ENCODE measurements at regions not wholly inside any gene's neighbourhood (a gene's known extent, or its start where the extent isn't known, plus 50 kb on each side); places are given as distances from the start of the nearest gene placed in this dataset.

GRCh38 chr2:158034198-158034866 lies 67.3 kb upstream of the UPP2 start:
- Histone ChIP-seq H3K4me2 (ENCODE audit: insufficient read depth, low read length) (no peak overlapping the region), H3K36me3 (ENCODE audit: insufficient read depth, low read length) (no peaks in the 10 kb centered on the region), H3K9me3 (ENCODE audit: insufficient read depth, low read length, severe bottlenecking) (no peaks in the 10 kb centered on the region), H3K9ac (ENCODE audit: low read depth, low read length) (no peak overlapping the region), H3K27me3 (ENCODE audit: insufficient read depth, low read length, poor library complexity) (peaks cover 3% of the 10 kb centered on the region), H4K20me1 (ENCODE audit: insufficient read depth, low read length) (no peaks in the 10 kb centered on the region), H3K79me2 (ENCODE audit: insufficient read depth, low read length) (no peaks in the 10 kb centered on the region), H3K4me3 (ENCODE audit: low read depth in 1 of 2, low read length in 2 of 2) (no peak overlapping the region), H2AFZ (ENCODE audit: low read depth, low read length) (no peak overlapping the region), H3K4me1 (ENCODE audit: insufficient read depth, low read length) (no peaks in the 10 kb centered on the region), H3K27ac (ENCODE audit: low read length) (no peak overlapping the region)
- DNase-seq (no peak), ATAC-seq (ENCODE audit: insufficient read depth, low read depth) (peak; percentile 71)
- TF ChIP-seq EZH2 (IDR thresholded peaks at IDR 0.05; ENCODE audit: borderline replicate concordance, low read depth, low read length, severe bottlenecking) (no peak), CTCF (IDR thresholded peaks at IDR 0.05; ENCODE audit: borderline replicate concordance, extremely low read depth, low read length, poor library complexity, severe bottlenecking) (peak; percentile 58)

GRCh38 chr2:158031371-158031770 lies 70.3 kb upstream of the UPP2 start:
- TF ChIP-seq CTCF (IDR thresholded peaks at IDR 0.05; ENCODE audit: borderline replicate concordance, extremely low read depth, low read length, poor library complexity, severe bottlenecking): no peak
- Histone ChIP-seq H3K4me1 (ENCODE audit: insufficient read depth, low read length) (no peaks in the 10 kb centered on the region), H3K79me2 (ENCODE audit: insufficient read depth, low read length) (no peaks in the 10 kb centered on the region), H3K27me3 (ENCODE audit: insufficient read depth, low read length, poor library complexity) (no peaks in the 10 kb centered on the region), H3K27ac (ENCODE audit: low read length) (no peak overlapping the region), H3K9ac (ENCODE audit: low read depth, low read length) (no peak overlapping the region), H3K4me2 (ENCODE audit: insufficient read depth, low read length) (no peak overlapping the region), H4K20me1 (ENCODE audit: insufficient read depth, low read length) (no peaks in the 10 kb centered on the region), H3K36me3 (ENCODE audit: insufficient read depth, low read length) (no peaks in the 10 kb centered on the region), H3K9me3 (ENCODE audit: insufficient read depth, low read length, severe bottlenecking) (no peaks in the 10 kb centered on the region), H2AFZ (ENCODE audit: low read depth, low read length) (no peak overlapping the region), H3K4me3 (ENCODE audit: low read depth in 1 of 2, low read length in 2 of 2) (no peak overlapping the region)
- ATAC-seq (ENCODE audit: insufficient read depth, low read depth) (no peak), DNase-seq (no peak)

GRCh38 chr2:158025255-158025996 lies 76.2 kb upstream of the UPP2 start:
- Histone ChIP-seq H3K27ac (ENCODE audit: low read length) (no peak overlapping the region), H3K36me3 (ENCODE audit: insufficient read depth, low read length) (no peaks in the 10 kb centered on the region), H4K20me1 (ENCODE audit: insufficient read depth, low read length) (no peaks in the 10 kb centered on the region), H2AFZ (ENCODE audit: low read depth, low read length) (no peak overlapping the region), H3K4me3 (ENCODE audit: low read depth in 1 of 2, low read length in 2 of 2) (no peak overlapping the region), H3K27me3 (ENCODE audit: insufficient read depth, low read length, poor library complexity) (peaks cover 3% of the 10 kb centered on the region), H3K9me3 (ENCODE audit: insufficient read depth, low read length, severe bottlenecking) (no peaks in the 10 kb centered on the region), H3K79me2 (ENCODE audit: insufficient read depth, low read length) (no peaks in the 10 kb centered on the region), H3K4me2 (ENCODE audit: insufficient read depth, low read length) (no peak overlapping the region), H3K9ac (ENCODE audit: low read depth, low read length) (no peak overlapping the region), H3K4me1 (ENCODE audit: insufficient read depth, low read length) (no peaks in the 10 kb centered on the region)
- no peak for ATAC-seq (ENCODE audit: insufficient read depth, low read depth)
- TF ChIP-seq CTCF (IDR thresholded peaks at IDR 0.05; ENCODE audit: borderline replicate concordance, extremely low read depth, low read length, poor library complexity, severe bottlenecking) (no peak), EZH2 (IDR thresholded peaks at IDR 0.05; ENCODE audit: borderline replicate concordance, low read depth, low read length, severe bottlenecking) (no peak)
- no peak for DNase-seq

Data from DND-41 (cell line).